ENCODE measurements at regions not wholly inside any gene's neighbourhood (a gene's known extent, or its start where the extent isn't known, plus 50 kb on each side); places are given as distances from the start of the nearest gene placed in this dataset.

- Histone ChIP-seq H2AFZ (ENCODE audit: low read depth, low read length) (no peak overlapping the region), H3K9me3 (ENCODE audit: low read length) (no peaks in the 10 kb centered on the region), H3K4me3 (ENCODE audit: low read length) (no peak overlapping the region), H3K27me3 (ENCODE audit: insufficient read depth, low read length) (no peaks in the 10 kb centered on the region), H3K36me3 (ENCODE audit: insufficient read depth, low read length) (no peaks in the 10 kb centered on the region), H3K4me1 (ENCODE audit: insufficient read depth, low read length) (peaks cover 15% of the 10 kb centered on the region)
These were observed 84.4 kb downstream of the SDC1 start for GRCh38 chr2:20140321-20141055.

- Histone ChIP-seq H3K27me3 (ENCODE audit: insufficient read depth, low read length) (no peaks in the 10 kb centered on the region), H2AFZ (ENCODE audit: low read depth, low read length) (no peak overlapping the region), H3K9me3 (ENCODE audit: low read length) (no peaks in the 10 kb centered on the region), H3K4me3 (ENCODE audit: low read length) (no peak overlapping the region), H3K36me3 (ENCODE audit: insufficient read depth, low read length) (no peaks in the 10 kb centered on the region), H3K4me1 (ENCODE audit: insufficient read depth, low read length) (peaks cover 15% of the 10 kb centered on the region)
These were observed 85.3 kb downstream of the SDC1 start for GRCh38 chr2:20139407-20140172.

GRCh38 chr2:20138696-20139095 lies 86.2 kb downstream of the SDC1 start:
- no peak overlapping the region for H3K4me3 ChIP-seq (ENCODE audit: low read length)
- H2AFZ ChIP-seq (ENCODE audit: low read depth, low read length): no peak overlapping the region
- no peaks in the 10 kb centered on the region for H3K36me3 ChIP-seq (ENCODE audit: insufficient read depth, low read length)
- H3K4me1 ChIP-seq (ENCODE audit: insufficient read depth, low read length): peaks cover 15% of the 10 kb centered on the region
- H3K27me3 ChIP-seq (ENCODE audit: insufficient read depth, low read length): peaks cover under 1% of the 10 kb centered on the region
- no peaks in the 10 kb centered on the region for H3K9me3 ChIP-seq (ENCODE audit: low read length)

- Histone ChIP-seq H3K9me3 (ENCODE audit: low read length) (no peaks in the 10 kb centered on the region), H2AFZ (ENCODE audit: low read depth, low read length) (no peak overlapping the region), H3K36me3 (ENCODE audit: insufficient read depth, low read length) (no peaks in the 10 kb centered on the region), H3K27me3 (ENCODE audit: insufficient read depth, low read length) (peaks cover 8% of the 10 kb centered on the region), H3K4me3 (ENCODE audit: low read length) (no peak overlapping the region), H3K4me1 (ENCODE audit: insufficient read depth, low read length) (peaks cover 15% of the 10 kb centered on the region)
These were observed 86.5 kb upstream of the LAPTM4A start for GRCh38 chr2:20137884-20138283.

GRCh38 chr2:20137131-20137571 lies 85.7 kb upstream of the LAPTM4A start:
- Histone ChIP-seq H3K36me3 (ENCODE audit: insufficient read depth, low read length) (no peaks in the 10 kb centered on the region), H3K4me1 (ENCODE audit: insufficient read depth, low read length) (peaks cover 15% of the 10 kb centered on the region), H3K27me3 (ENCODE audit: insufficient read depth, low read length) (peaks cover 12% of the 10 kb centered on the region), H3K9me3 (ENCODE audit: low read length) (no peaks in the 10 kb centered on the region), H2AFZ (ENCODE audit: low read depth, low read length) (no peak overlapping the region), H3K4me3 (ENCODE audit: low read length) (no peak overlapping the region)

- Histone ChIP-seq H3K4me1 (ENCODE audit: insufficient read depth, low read length) (peaks cover 15% of the 10 kb centered on the region), H3K9me3 (ENCODE audit: low read length) (no peaks in the 10 kb centered on the region), H3K36me3 (ENCODE audit: insufficient read depth, low read length) (no peaks in the 10 kb centered on the region), H3K4me3 (ENCODE audit: low read length) (no peak overlapping the region), H2AFZ (ENCODE audit: low read depth, low read length) (no peak overlapping the region), H3K27me3 (ENCODE audit: insufficient read depth, low read length) (peaks cover 12% of the 10 kb centered on the region)
These were observed 84.7 kb upstream of the LAPTM4A start for GRCh38 chr2:20136149-20136548.

GRCh38 chr2:20135631-20136050 lies 84.2 kb upstream of the LAPTM4A start:
- Histone ChIP-seq H3K27me3 (ENCODE audit: insufficient read depth, low read length) (peaks cover 12% of the 10 kb centered on the region), H3K36me3 (ENCODE audit: insufficient read depth, low read length) (no peaks in the 10 kb centered on the region), H3K4me3 (ENCODE audit: low read length) (no peak overlapping the region), H2AFZ (ENCODE audit: low read depth, low read length) (no peak overlapping the region), H3K9me3 (ENCODE audit: low read length) (no peaks in the 10 kb centered on the region), H3K4me1 (ENCODE audit: insufficient read depth, low read length) (peaks cover 15% of the 10 kb centered on the region)

- H3K4me1 ChIP-seq (ENCODE audit: insufficient read depth, low read length): peaks cover 4% of the 10 kb centered on the region
- H3K9me3 ChIP-seq (ENCODE audit: low read length): no peaks in the 10 kb centered on the region
- H3K27me3 ChIP-seq (ENCODE audit: insufficient read depth, low read length): peaks cover 17% of the 10 kb centered on the region
- H3K36me3 ChIP-seq (ENCODE audit: insufficient read depth, low read length): no peaks in the 10 kb centered on the region
- no peak overlapping the region for H3K4me3 ChIP-seq (ENCODE audit: low read length)
- no peak overlapping the region for H2AFZ ChIP-seq (ENCODE audit: low read depth, low read length)
These were observed 81.6 kb upstream of the LAPTM4A start for GRCh38 chr2:20132990-20133535.

- Histone ChIP-seq H2AFZ (ENCODE audit: low read depth, low read length) (no peak overlapping the region), H3K36me3 (ENCODE audit: insufficient read depth, low read length) (no peaks in the 10 kb centered on the region), H3K9me3 (ENCODE audit: low read length) (no peaks in the 10 kb centered on the region), H3K4me3 (ENCODE audit: low read length) (no peak overlapping the region), H3K27me3 (ENCODE audit: insufficient read depth, low read length) (peaks cover 17% of the 10 kb centered on the region), H3K4me1 (ENCODE audit: insufficient read depth, low read length) (no peaks in the 10 kb centered on the region)
These were observed 79.6 kb upstream of the LAPTM4A start for GRCh38 chr2:20130821-20131645.

- peaks cover 17% of the 10 kb centered on the region for H3K27me3 ChIP-seq (ENCODE audit: insufficient read depth, low read length)
- no peak overlapping the region for H3K4me3 ChIP-seq (ENCODE audit: low read length)
- H3K4me1 ChIP-seq (ENCODE audit: insufficient read depth, low read length): no peaks in the 10 kb centered on the region
- H3K9me3 ChIP-seq (ENCODE audit: low read length): no peaks in the 10 kb centered on the region
- H3K36me3 ChIP-seq (ENCODE audit: insufficient read depth, low read length): no peaks in the 10 kb centered on the region
- no peak overlapping the region for H2AFZ ChIP-seq (ENCODE audit: low read depth, low read length)
These were observed 78.7 kb upstream of the LAPTM4A start for GRCh38 chr2:20130160-20130560.

- no peak overlapping the region for H2AFZ ChIP-seq (ENCODE audit: low read depth, low read length)
- H3K4me1 ChIP-seq (ENCODE audit: insufficient read depth, low read length): no peaks in the 10 kb centered on the region
- H3K9me3 ChIP-seq (ENCODE audit: low read length): no peaks in the 10 kb centered on the region
- H3K27me3 ChIP-seq (ENCODE audit: insufficient read depth, low read length): peaks cover 17% of the 10 kb centered on the region
- no peak overlapping the region for H3K4me3 ChIP-seq (ENCODE audit: low read length)
- H3K36me3 ChIP-seq (ENCODE audit: insufficient read depth, low read length): no peaks in the 10 kb centered on the region
These were observed 78.1 kb upstream of the LAPTM4A start for GRCh38 chr2:20129331-20130159.

Data from neuron (in vitro differentiated cells).